Osteocyte (in vitro differentiated cells): ENCODE measurements at regions not wholly inside any gene's neighbourhood (a gene's known extent, or its start where the extent isn't known, plus 50 kb on each side); places are given as distances from the start of the nearest gene placed in this dataset.

Experiments used
- DNase-seq: peaks from one replicate; pipeline ENCODE4 v3.0.0; 2021; ENCODE audit warnings: mixed read lengths; ENCODE audit not compliant: unreplicated experiment; ENCODE audit errors: extremely low spot score
- H3K27ac Mint-ChIP-seq: one replicate; pipeline ENCODE4 v1.8.0; 2021; ENCODE audit warnings: mild to moderate bottlenecking, mixed read lengths; ENCODE audit not compliant: unreplicated experiment
- H3K27me3 Mint-ChIP-seq: one replicate; pipeline ENCODE4 v1.8.0; 2021; ENCODE audit warnings: mixed read lengths; ENCODE audit not compliant: unreplicated experiment
- H3K36me3 Mint-ChIP-seq: one replicate; pipeline ENCODE4 v1.8.0; 2021; ENCODE audit warnings: mixed read lengths; ENCODE audit not compliant: unreplicated experiment
- H3K4me1 Mint-ChIP-seq: one replicate; pipeline ENCODE4 v1.8.0; 2021; ENCODE audit warnings: mixed read lengths; ENCODE audit not compliant: unreplicated experiment
- H3K4me3 Mint-ChIP-seq: one replicate; pipeline ENCODE4 v1.8.0; 2021; ENCODE audit warnings: mild to moderate bottlenecking, moderate library complexity, mixed read lengths; ENCODE audit not compliant: unreplicated experiment
- H3K9me3 Mint-ChIP-seq: one replicate; pipeline ENCODE4 v1.8.0; 2021; ENCODE audit warnings: mixed read lengths; ENCODE audit not compliant: unreplicated experiment
- TF ChIP-seq, protein P1 (sequence below): fragments of 200-600 bp; sonication (generic); IDR thresholded peaks from 2 replicates; pipeline ENCODE4 v1.5.0; 2021; ENCODE audit warnings: antibody characterized with exemption, mild to moderate bottlenecking, moderate library complexity

DNA sequence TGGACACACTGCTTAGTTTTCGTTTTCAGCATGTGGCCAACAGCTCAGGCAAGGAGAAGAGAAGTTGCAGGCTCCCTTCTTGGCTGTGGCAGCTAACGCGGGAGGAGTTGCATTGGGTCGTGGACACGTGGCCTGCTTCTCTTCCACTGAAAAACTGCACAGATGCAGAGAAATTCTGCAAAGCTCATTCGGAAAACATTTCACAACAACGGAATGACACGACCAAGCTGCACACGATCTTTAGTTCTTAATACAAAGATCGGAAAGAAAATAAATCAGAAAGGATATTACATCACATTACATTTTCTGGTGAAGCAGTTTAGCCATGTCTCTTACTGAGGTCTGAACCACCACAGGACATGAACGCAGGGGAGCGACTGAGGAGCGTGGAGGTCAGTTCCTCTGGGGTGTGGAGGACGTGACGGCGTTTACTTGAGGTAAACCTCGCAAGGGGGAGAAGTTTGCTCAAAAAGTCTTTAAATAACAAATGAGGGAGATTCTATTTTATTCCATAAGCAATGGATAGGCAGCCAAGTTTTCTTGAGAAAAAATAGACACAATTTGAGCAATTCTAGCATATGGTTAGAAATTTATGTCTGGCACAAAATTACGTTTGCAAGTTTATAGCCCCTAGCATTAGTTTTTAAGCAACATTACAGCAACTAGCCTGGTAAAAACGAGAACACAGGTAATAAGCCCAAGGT lies 178.3 kb downstream of the THBS2 start:
- Mint-ChIP-seq H3K9me3 (peaks cover 8% of the 10 kb centered on the region), H3K4me3 (no peak overlapping the region), H3K4me1 (peaks cover 73% of the 10 kb centered on the region), H3K27ac (peak overlapping the region; percentile 93), H3K27me3 (no peaks in the 10 kb centered on the region), H3K36me3 (peaks cover 3% of the 10 kb centered on the region)
- DNase-seq: no peak
- TF ChIP-seq, protein P1, sequence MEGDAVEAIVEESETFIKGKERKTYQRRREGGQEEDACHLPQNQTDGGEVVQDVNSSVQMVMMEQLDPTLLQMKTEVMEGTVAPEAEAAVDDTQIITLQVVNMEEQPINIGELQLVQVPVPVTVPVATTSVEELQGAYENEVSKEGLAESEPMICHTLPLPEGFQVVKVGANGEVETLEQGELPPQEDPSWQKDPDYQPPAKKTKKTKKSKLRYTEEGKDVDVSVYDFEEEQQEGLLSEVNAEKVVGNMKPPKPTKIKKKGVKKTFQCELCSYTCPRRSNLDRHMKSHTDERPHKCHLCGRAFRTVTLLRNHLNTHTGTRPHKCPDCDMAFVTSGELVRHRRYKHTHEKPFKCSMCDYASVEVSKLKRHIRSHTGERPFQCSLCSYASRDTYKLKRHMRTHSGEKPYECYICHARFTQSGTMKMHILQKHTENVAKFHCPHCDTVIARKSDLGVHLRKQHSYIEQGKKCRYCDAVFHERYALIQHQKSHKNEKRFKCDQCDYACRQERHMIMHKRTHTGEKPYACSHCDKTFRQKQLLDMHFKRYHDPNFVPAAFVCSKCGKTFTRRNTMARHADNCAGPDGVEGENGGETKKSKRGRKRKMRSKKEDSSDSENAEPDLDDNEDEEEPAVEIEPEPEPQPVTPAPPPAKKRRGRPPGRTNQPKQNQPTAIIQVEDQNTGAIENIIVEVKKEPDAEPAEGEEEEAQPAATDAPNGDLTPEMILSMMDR: no peak

DNA sequence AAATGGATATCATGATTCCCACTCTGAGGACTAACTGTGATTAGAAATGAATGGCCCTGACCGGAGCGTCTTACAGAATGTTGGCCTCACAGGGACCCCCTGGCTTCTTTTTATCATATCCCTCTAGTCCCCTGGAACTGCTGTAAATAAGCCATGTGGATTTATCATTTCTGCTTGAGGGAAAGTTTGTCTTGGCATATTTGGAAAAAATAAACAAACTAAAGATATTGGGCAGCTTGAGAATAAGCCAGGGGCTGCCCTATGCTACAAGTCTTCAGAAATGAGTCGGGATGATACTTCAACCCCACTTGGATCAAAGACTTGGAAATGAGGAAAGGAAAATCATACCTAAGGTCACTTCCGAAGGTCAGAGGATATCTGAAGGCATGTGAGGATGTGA lies 179.1 kb downstream of the THBS2 start:
- TF ChIP-seq, protein P1: no peak
- H3K4me3 Mint-ChIP-seq: no peak overlapping the region
- H3K27ac Mint-ChIP-seq: peak overlapping the region; percentile 93
- peaks cover 3% of the 10 kb centered on the region for H3K36me3 Mint-ChIP-seq
- peaks cover 76% of the 10 kb centered on the region for H3K4me1 Mint-ChIP-seq
- no peak for DNase-seq
- no peaks in the 10 kb centered on the region for H3K27me3 Mint-ChIP-seq
- peaks cover 4% of the 10 kb centered on the region for H3K9me3 Mint-ChIP-seq

DNA sequence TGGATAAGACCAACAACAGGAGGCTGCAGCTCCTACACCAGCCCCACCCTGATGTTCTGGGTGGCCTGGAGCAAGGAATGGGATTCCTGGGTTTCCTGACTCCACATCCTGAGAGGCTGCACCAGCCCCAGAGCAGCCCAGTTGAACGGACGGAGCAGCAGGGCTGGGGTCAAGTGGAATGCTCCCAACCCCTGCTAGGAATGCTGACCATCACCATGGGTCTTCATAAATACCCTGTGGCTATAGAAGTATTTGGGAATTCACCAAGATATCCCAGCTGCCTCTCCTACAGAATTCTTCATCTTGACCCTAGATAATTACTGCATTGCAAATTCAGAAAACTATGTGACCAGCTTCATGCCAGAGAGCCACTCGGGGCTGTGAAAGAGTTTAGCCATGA lies 180.3 kb downstream of the THBS2 start:
- H3K4me3 Mint-ChIP-seq: no peak overlapping the region
- H3K27me3 Mint-ChIP-seq: no peaks in the 10 kb centered on the region
- H3K9me3 Mint-ChIP-seq: peaks cover 8% of the 10 kb centered on the region
- peak overlapping the region; percentile 93 for H3K27ac Mint-ChIP-seq
- DNase-seq: peak; percentile 90
- peaks cover 3% of the 10 kb centered on the region for H3K36me3 Mint-ChIP-seq
- peaks cover 72% of the 10 kb centered on the region for H3K4me1 Mint-ChIP-seq
- TF ChIP-seq, protein P1: no peak

DNA sequence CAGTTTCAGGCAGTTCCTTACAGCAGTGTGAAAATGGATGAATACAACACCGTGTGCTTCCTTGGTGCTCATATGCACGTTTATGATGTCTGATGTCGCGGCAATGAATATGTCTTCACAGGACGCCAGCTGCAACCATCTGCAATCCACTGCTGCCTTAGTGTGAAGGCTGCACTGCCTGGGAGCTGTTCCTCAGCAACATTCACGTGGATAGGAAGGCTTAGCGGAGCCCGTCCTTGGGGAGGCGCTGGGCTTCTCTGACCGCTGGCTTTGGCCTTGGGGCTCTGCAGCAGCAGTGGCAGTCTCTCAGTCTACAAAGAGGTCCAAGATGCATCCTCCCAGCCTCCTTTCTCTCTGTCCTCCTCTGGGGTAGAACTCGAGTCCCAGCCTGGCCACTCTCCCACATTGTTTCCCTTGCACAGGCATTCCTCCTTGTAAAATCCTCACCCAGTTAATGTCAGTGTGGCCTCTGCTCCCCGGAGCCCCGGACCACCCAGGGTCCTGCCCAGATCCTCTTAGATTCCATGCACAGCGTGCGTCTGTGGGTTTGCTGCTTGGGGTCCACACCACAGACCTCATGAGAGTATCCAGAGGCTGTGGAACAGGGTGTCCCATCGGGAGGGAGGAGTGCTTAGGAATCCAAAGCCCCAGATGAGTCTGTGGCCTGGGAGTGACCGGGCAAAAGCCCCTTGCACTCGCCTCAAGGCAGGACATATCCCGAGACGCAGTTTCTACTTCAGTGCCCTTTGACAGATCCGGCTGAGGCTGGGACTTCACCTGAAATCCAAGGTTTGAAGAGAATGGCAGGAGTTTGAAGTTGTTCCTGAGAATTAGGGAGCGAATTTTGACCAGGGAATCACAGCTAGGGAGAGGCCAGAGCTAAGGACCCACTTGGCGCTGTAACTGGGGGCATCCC lies 181.3 kb downstream of the THBS2 start:
- Mint-ChIP-seq H3K27me3 (no peaks in the 10 kb centered on the region), H3K9me3 (peaks cover 6% of the 10 kb centered on the region), H3K4me1 (peaks cover 72% of the 10 kb centered on the region), H3K4me3 (no peak overlapping the region), H3K36me3 (peaks cover 2% of the 10 kb centered on the region), H3K27ac (peak overlapping the region; percentile 93)
- TF ChIP-seq, protein P1: no peak
- DNase-seq: no peak

DNA sequence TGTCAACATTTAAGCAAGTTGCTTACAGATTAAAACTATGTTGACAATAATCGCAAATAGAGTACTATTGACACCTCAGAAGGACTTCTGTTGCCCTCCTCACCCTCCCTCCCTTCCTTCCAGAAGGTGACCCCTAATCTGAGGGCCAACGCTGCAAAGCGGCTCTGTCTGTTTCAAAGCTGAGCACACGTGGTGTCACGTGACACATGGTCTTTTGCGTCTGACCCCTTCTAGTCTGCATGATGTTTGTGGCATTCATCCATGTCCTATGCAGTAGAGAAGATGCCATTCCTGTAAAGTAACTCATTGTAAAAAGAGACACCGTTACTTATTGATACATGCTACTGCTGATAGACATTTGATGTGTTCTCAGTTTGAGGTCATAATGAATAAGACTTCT lies 182.3 kb downstream of the THBS2 start:
- H3K36me3 Mint-ChIP-seq: no peaks in the 10 kb centered on the region
- H3K4me3 Mint-ChIP-seq: no peak overlapping the region
- no peak for DNase-seq
- peaks cover 69% of the 10 kb centered on the region for H3K4me1 Mint-ChIP-seq
- peaks cover 5% of the 10 kb centered on the region for H3K9me3 Mint-ChIP-seq
- H3K27me3 Mint-ChIP-seq: no peaks in the 10 kb centered on the region
- peak overlapping the region; percentile 93 for H3K27ac Mint-ChIP-seq
- TF ChIP-seq, protein P1: no peak
